Smooth muscle cell (in vitro differentiated cells): ENCODE measurements at regions not wholly inside any gene's neighbourhood (a gene's known extent, or its start where the extent isn't known, plus 50 kb on each side); places are given as distances from the start of the nearest gene placed in this dataset.

Experiments used
- DNase-seq: peaks from one replicate; lab custom pipeline; 2025; ENCODE audit not compliant: unreplicated experiment; lab: John Stamatoyannopoulos, UW
- H2AFZ ChIP-seq: fragments of 200-600 bp; sonication (generic); 2 replicates; pipeline ENCODE4 v1.6.0; 2016; ENCODE audit warnings: antibody characterized with exemption, low read depth, mild to moderate bottlenecking
- H3F3A ChIP-seq: fragments of 200-600 bp; sonication (generic); 2 replicates; pipeline ENCODE4 v1.6.0; 2017; ENCODE audit warnings: antibody characterized with exemption, low read depth
- H3K27ac ChIP-seq: fragments of 200-600 bp; sonication (generic); 2 replicates; pipeline ENCODE4 v1.5.1; 2016; ENCODE audit warnings: low read depth, mild to moderate bottlenecking
- H3K27me3 ChIP-seq: fragments of 200-600 bp; sonication (generic); 2 replicates; pipeline ENCODE4 v1.6.1; 2016; ENCODE audit warnings: low read depth, mild to moderate bottlenecking
- H3K36me3 ChIP-seq: fragments of 200-600 bp; sonication (generic); 2 replicates; pipeline ENCODE4 v1.5.1; 2016; ENCODE audit warnings: low read depth
- H3K4me1 ChIP-seq: fragments of 200-600 bp; sonication (generic); 2 replicates; pipeline ENCODE4 v1.5.1; 2016; ENCODE audit warnings: low read depth
- H3K4me2 ChIP-seq: fragments of 200-600 bp; sonication (generic); 2 replicates; pipeline ENCODE4 v1.6.0; 2016; ENCODE audit warnings: mild to moderate bottlenecking
- H3K4me3 ChIP-seq: fragments of 200-600 bp; sonication (generic); 2 replicates; pipeline ENCODE4 v1.5.1; 2016; ENCODE audit warnings: mild to moderate bottlenecking
- H3K79me2 ChIP-seq: fragments of 200-600 bp; sonication (generic); 2 replicates; pipeline ENCODE4 v1.6.0; 2016; ENCODE audit warnings: low read depth, mild to moderate bottlenecking
- H3K9ac ChIP-seq: fragments of 200-600 bp; sonication (generic); 2 replicates; pipeline ENCODE4 v1.6.0; 2016; ENCODE audit warnings: low read depth
- H3K9me3 ChIP-seq: fragments of 200-600 bp; sonication (generic); replicated peaks from 2 replicates; pipeline ENCODE4 v1.5.1; 2016; ENCODE audit warnings: low read depth
- H4K20me1 ChIP-seq: fragments of 200-600 bp; sonication (generic); 2 replicates; pipeline ENCODE4 v1.6.0; 2016; ENCODE audit warnings: low read depth
- CTCF ChIP-seq: fragments of 200-600 bp; sonication (generic); IDR thresholded peaks from 2 replicates; pipeline ENCODE4 v1.5.1; 2017; ENCODE audit warnings: borderline replicate concordance, mild to moderate bottlenecking, antibody characterized with exemption; ENCODE audit not compliant: insufficient read depth, poor library complexity, severe bottlenecking
- WGBS: methylation state at CpG from one replicate; pipeline ENCODE4 v1.1.7; 2016; ENCODE audit warnings: low lambda C conversion rate; 5-methylcytosine and 5-hydroxymethylcytosine counted together

- no peak overlapping the region for H3K4me2 ChIP-seq
- no peaks in the 10 kb centered on the region for H3K4me1 ChIP-seq
- 95% methylated on average over 2 of the region's 2 CpGs for WGBS
Measured at GRCh38 chr6:164401871-164402270, 907.5 kb downstream of the C6orf118 start.

GRCh38 chr6:164398647-164399046, 910.8 kb downstream of the C6orf118 start:
- no peak overlapping the region for H3K4me2 ChIP-seq
- H4K20me1 ChIP-seq, result no peaks in the 10 kb centered on the region

More at GRCh38 chr6:164401871-164402270, 907.5 kb downstream of the C6orf118 start:
- Histone ChIP-seq H2AFZ (peak overlapping the region; percentile 17), H3K9ac (no peak overlapping the region), H3F3A (no peaks in the 10 kb centered on the region), H3K79me2 (no peaks in the 10 kb centered on the region), H4K20me1 (no peaks in the 10 kb centered on the region), H3K4me3 (no peak overlapping the region), H3K27ac (no peak overlapping the region), H3K36me3 (no peaks in the 10 kb centered on the region), H3K9me3 (no peaks in the 10 kb centered on the region), H3K27me3 (no peaks in the 10 kb centered on the region)
- DNase-seq, result no peak
- no peak for TF ChIP-seq CTCF

GRCh38 chr6:164396071-164397047, 913.0 kb downstream of the C6orf118 start:
- Histone ChIP-seq H3K4me2 (peak overlapping the region; percentile 74), H3K4me1 (no peaks in the 10 kb centered on the region), H3K79me2 (no peaks in the 10 kb centered on the region), H3K36me3 (no peaks in the 10 kb centered on the region), H3K9ac (no peak overlapping the region), H3K27ac (no peak overlapping the region), H3K27me3 (no peaks in the 10 kb centered on the region), H3K4me3 (no peak overlapping the region), H4K20me1 (no peaks in the 10 kb centered on the region), H2AFZ (peak overlapping the region; percentile 93), H3K9me3 (no peaks in the 10 kb centered on the region), H3F3A (no peaks in the 10 kb centered on the region)
- TF ChIP-seq CTCF, result no peak
- DNase-seq, result no peak
- WGBS, result 84% methylated on average over 9 of the region's 9 CpGs

More at GRCh38 chr6:164398647-164399046, 910.8 kb downstream of the C6orf118 start:
- Histone ChIP-seq H2AFZ (peak overlapping the region; percentile 80), H3K9me3 (no peaks in the 10 kb centered on the region), H3K36me3 (no peaks in the 10 kb centered on the region), H3K4me3 (no peak overlapping the region), H3K27ac (no peak overlapping the region), H3F3A (no peaks in the 10 kb centered on the region), H3K4me1 (no peaks in the 10 kb centered on the region), H3K9ac (no peak overlapping the region), H3K27me3 (no peaks in the 10 kb centered on the region), H3K79me2 (no peaks in the 10 kb centered on the region)
- WGBS, result 95% methylated on average over 1 of the region's 1 CpG
- no peak for TF ChIP-seq CTCF
- no peak for DNase-seq
